Prostate gland (tissue), 2 donors: ENCODE measurements at regions not wholly inside any gene's neighbourhood (a gene's known extent, or its start where the extent isn't known, plus 50 kb on each side); places are given as distances from the start of the nearest gene placed in this dataset.

Source experiments
- DNase-seq: peaks from one replicate; pipeline ENCODE4 v3.0.0-alpha.2; 2019; ENCODE audit warnings: low spot score
- H3K27ac ChIP-seq, 2 donors: fragments of 200-600 bp; sonication (generic); 2 replicates each; pipeline ENCODE4 v1.5.1; 2017 to 2019
- H3K27me3 ChIP-seq: fragments of 200-600 bp; sonication (generic); replicated peaks from 2 replicates; pipeline ENCODE4 v1.5.1; 2019; ENCODE audit not compliant: insufficient read depth
- H3K36me3 ChIP-seq, 2 donors: fragments of 200-600 bp; sonication (generic); 1 replicate in 1 of 2; 2 replicates in 1 of 2; pipeline versions ENCODE4 v1.5.1 to v1.8.1; 2017 to 2019
- H3K4me1 ChIP-seq: fragments of 200-600 bp; sonication (generic); replicated peaks from 2 replicates; pipeline ENCODE4 v1.5.1; 2019
- H3K4me3 ChIP-seq, 2 donors: fragments of 200-600 bp; sonication (generic); 2 replicates each; pipeline ENCODE4 v1.5.1; 2017 to 2019
- H3K9me3 ChIP-seq: fragments of 200-600 bp; sonication (generic); 2 replicates; pipeline ENCODE4 v1.5.1; 2017
- CTCF ChIP-seq, 4 experiments: fragments of 200-600 bp in 2 of 4; fragments of 450-650 bp in 2 of 4; sonication (generic) in 2 of 4; IDR thresholded peaks; 1 replicate in 3 of 4; 2 replicates in 1 of 4; pipeline ENCODE4 v1.5.1; 2016 to 2019; ENCODE audit warnings: antibody characterized with exemption in 4 of 4, mild to moderate bottlenecking in 2 of 4, moderate library complexity in 2 of 4
- POLR2A ChIP-seq: fragments of 450-650 bp; IDR thresholded peaks from one replicate; pipeline ENCODE4 v1.6.1; 2016; ENCODE audit warnings: antibody characterized with exemption, mild to moderate bottlenecking
- POLR2AphosphoS5 ChIP-seq: sonication (generic); formaldehyde crosslinking; IDR thresholded peaks from one replicate; pipeline ENCODE4 v1.6.1; 2017; ENCODE audit warnings: antibody characterized with exemption
- WGBS: methylation state at CpG from one replicate; pipeline ENCODE4 v1.1.5; 2018; 5-methylcytosine and 5-hydroxymethylcytosine counted together
- intact Hi-C: fragments of 100-400 bp; cut with DNase I; formaldehyde crosslinking; loops from one replicate; pipeline ENCODE4 v1.14.2; 2022

- Histone ChIP-seq H3K9me3 (no peaks in the 10 kb centered on the region), H3K4me1 (no peaks in the 10 kb centered on the region), H3K4me3 (no peak overlapping the region), H3K27ac (peak overlapping the region in 1 of 2 donors; percentile 3), H3K36me3 (no peaks in the 10 kb centered on the region), H3K27me3 (no peaks in the 10 kb centered on the region)
- intact Hi-C loops, result no loop called here
- 50% methylated on average over 1 of the region's 1 CpG for WGBS
- TF ChIP-seq POLR2A (no peak), CTCF (IDR thresholded peaks at IDR 0.05) (no peak), POLR2AphosphoS5 (no peak)
- DNase-seq, result no peak
Observed at GRCh38 chr3:102576651-102577050, 141.8 kb downstream of the ZPLD1 start.

GRCh38 chr3:102577082-102577789 lies 142.4 kb downstream of the ZPLD1 start:
- WGBS, result 49% methylated on average over 1 of the region's 1 CpG
- H3K4me1 ChIP-seq, result no peaks in the 10 kb centered on the region
- H3K27ac ChIP-seq, result peak overlapping the region in 1 of 2 donors; percentile 3
- H3K4me3 ChIP-seq, result no peak overlapping the region
- H3K36me3 ChIP-seq, result no peaks in the 10 kb centered on the region
- intact Hi-C loops, result no loop called here
- H3K27me3 ChIP-seq, result no peaks in the 10 kb centered on the region
- TF ChIP-seq POLR2A, result no peak
- TF ChIP-seq POLR2AphosphoS5, result peak; percentile 81
- no peak for TF ChIP-seq CTCF (IDR thresholded peaks at IDR 0.05)
- no peaks in the 10 kb centered on the region for H3K9me3 ChIP-seq
- peak; percentile 30 for DNase-seq

GRCh38 chr3:102580760-102581159 lies 145.9 kb downstream of the ZPLD1 start:
- no peaks in the 10 kb centered on the region for H3K36me3 ChIP-seq
- no peak overlapping the region for H3K4me3 ChIP-seq
- TF ChIP-seq POLR2A (no peak), POLR2AphosphoS5 (no peak), CTCF (IDR thresholded peaks at IDR 0.05) (no peak)
- no peaks in the 10 kb centered on the region for H3K4me1 ChIP-seq
- H3K27ac ChIP-seq, result no peak overlapping the region
- H3K9me3 ChIP-seq, result no peaks in the 10 kb centered on the region
- intact Hi-C loops, result no loop called here
- no peaks in the 10 kb centered on the region for H3K27me3 ChIP-seq
- no peak for DNase-seq

GRCh38 chr3:102586485-102586884 lies 151.7 kb downstream of the ZPLD1 start:
- TF ChIP-seq POLR2A, result no peak
- TF ChIP-seq CTCF (IDR thresholded peaks at IDR 0.05), result no peak
- no peak for TF ChIP-seq POLR2AphosphoS5
- WGBS, result 92% methylated on average over 4 of the region's 4 CpGs
- Histone ChIP-seq H3K9me3 (no peaks in the 10 kb centered on the region), H3K27ac (no peak overlapping the region), H3K4me1 (no peaks in the 10 kb centered on the region), H3K4me3 (no peak overlapping the region), H3K27me3 (no peaks in the 10 kb centered on the region), H3K36me3 (no peaks in the 10 kb centered on the region)
- no peak for DNase-seq
- intact Hi-C loops, result no loop called here
